ENCODE measurements at regions not wholly inside any gene's neighbourhood (a gene's known extent, or its start where the extent isn't known, plus 50 kb on each side); places are given as distances from the start of the nearest gene placed in this dataset.

GRCh38 chr17:63120406-63120805 is 154.4 kb downstream of the TANC2 start:
- Histone ChIP-seq H3K9ac (ENCODE audit: low read depth in 2 of 2, low read length in 2 of 2) (no peak overlapping the region), H3K4me3 (no peak overlapping the region), H3K36me3 (no peaks in the 10 kb centered on the region), H3K9me3 (no peaks in the 10 kb centered on the region), H3K27ac (no peak overlapping the region), H3K4me1 (no peaks in the 10 kb centered on the region), H3K27me3 (no peaks in the 10 kb centered on the region)
- TF ChIP-seq CTCF (IDR thresholded peaks at IDR 0.05), result no peak
- no peak for DNase-seq
- intact Hi-C loops (cut with DNase I), result no loop called here

GRCh38 chr17:63124536-63124935 is 158.5 kb downstream of the TANC2 start:
- DNase-seq, result no peak
- no peak overlapping the region for H3K9ac ChIP-seq (ENCODE audit: low read depth in 2 of 2, low read length in 2 of 2)
- intact Hi-C loops (cut with DNase I), result no loop called here
- no peak overlapping the region for H3K4me3 ChIP-seq
- no peak for TF ChIP-seq CTCF (IDR thresholded peaks at IDR 0.05)
- no peaks in the 10 kb centered on the region for H3K4me1 ChIP-seq
- H3K27ac ChIP-seq, result no peak overlapping the region
- no peaks in the 10 kb centered on the region for H3K9me3 ChIP-seq
- H3K27me3 ChIP-seq, result no peaks in the 10 kb centered on the region
- H3K36me3 ChIP-seq, result no peaks in the 10 kb centered on the region

GRCh38 chr17:63124958-63125357 is 158.9 kb downstream of the TANC2 start:
- Histone ChIP-seq H3K9ac (ENCODE audit: low read depth in 2 of 2, low read length in 2 of 2) (no peak overlapping the region), H3K27ac (no peak overlapping the region), H3K27me3 (no peaks in the 10 kb centered on the region), H3K36me3 (no peaks in the 10 kb centered on the region), H3K9me3 (no peaks in the 10 kb centered on the region), H3K4me1 (no peaks in the 10 kb centered on the region), H3K4me3 (no peak overlapping the region)
- intact Hi-C loops (cut with DNase I), result no loop called here
- DNase-seq, result no peak
- no peak for TF ChIP-seq CTCF (IDR thresholded peaks at IDR 0.05)

GRCh38 chr17:63125987-63126386 is 160.0 kb downstream of the TANC2 start:
- H3K9ac ChIP-seq (ENCODE audit: low read depth in 2 of 2, low read length in 2 of 2), result no peak overlapping the region
- DNase-seq, result no peak
- H3K27ac ChIP-seq, result no peak overlapping the region
- H3K4me3 ChIP-seq, result no peak overlapping the region
- intact Hi-C loops (cut with DNase I), result no loop called here
- no peaks in the 10 kb centered on the region for H3K36me3 ChIP-seq
- no peaks in the 10 kb centered on the region for H3K27me3 ChIP-seq
- no peaks in the 10 kb centered on the region for H3K4me1 ChIP-seq
- TF ChIP-seq CTCF (IDR thresholded peaks at IDR 0.05), result no peak
- no peaks in the 10 kb centered on the region for H3K9me3 ChIP-seq

GRCh38 chr17:63126607-63127006 is 160.6 kb downstream of the TANC2 start:
- no peaks in the 10 kb centered on the region for H3K9me3 ChIP-seq
- H3K4me1 ChIP-seq, result no peaks in the 10 kb centered on the region
- no peak for TF ChIP-seq CTCF (IDR thresholded peaks at IDR 0.05)
- no peak for DNase-seq
- intact Hi-C loops (cut with DNase I), result no loop called here
- no peaks in the 10 kb centered on the region for H3K27me3 ChIP-seq
- no peaks in the 10 kb centered on the region for H3K36me3 ChIP-seq
- no peak overlapping the region for H3K4me3 ChIP-seq
- H3K9ac ChIP-seq (ENCODE audit: low read depth in 2 of 2, low read length in 2 of 2), result no peak overlapping the region
- H3K27ac ChIP-seq, result no peak overlapping the region

GRCh38 chr17:63132459-63132911 is 166.4 kb downstream of the TANC2 start:
- no peak overlapping the region for H3K27ac ChIP-seq
- intact Hi-C loops (cut with DNase I), result no loop called here
- no peak overlapping the region for H3K9ac ChIP-seq (ENCODE audit: low read depth in 2 of 2, low read length in 2 of 2)
- H3K27me3 ChIP-seq, result no peaks in the 10 kb centered on the region
- DNase-seq, result no peak
- no peaks in the 10 kb centered on the region for H3K36me3 ChIP-seq
- no peaks in the 10 kb centered on the region for H3K9me3 ChIP-seq
- H3K4me3 ChIP-seq, result no peak overlapping the region
- H3K4me1 ChIP-seq, result no peaks in the 10 kb centered on the region
- no peak for TF ChIP-seq CTCF (IDR thresholded peaks at IDR 0.05)

All from colonic mucosa (tissue), 4 donors.